LNCaP clone FGC (cell line): ENCODE measurements at regions not wholly inside any gene's neighbourhood (a gene's known extent, or its start where the extent isn't known, plus 50 kb on each side); places are given as distances from the start of the nearest gene placed in this dataset.
"Not testable (repeated sequence)": the region's sequence is repeated elsewhere in the genome, so short reads cannot be mapped to it uniquely, and the experiment has no call there.

ENCODE experiments used
- DNase-seq: peaks from one replicate; pipeline ENCODE4 v3.0.0-alpha.2; 2011; ENCODE audit warnings: low read depth
- H3K4me3 ChIP-seq: 2 replicates; pipeline ENCODE4 v1.5.1; 2011; ENCODE audit warnings: mild to moderate bottlenecking, low read depth, low read length, control low read depth
- TF ChIP-seq, protein P1 (sequence below): IDR thresholded peaks from 2 replicates; pipeline ENCODE4 v1.5.1; 2012; ENCODE audit warnings: mild to moderate bottlenecking; ENCODE audit not compliant: control insufficient read depth, insufficient read depth; ENCODE audit errors: extremely low read depth

DNA sequence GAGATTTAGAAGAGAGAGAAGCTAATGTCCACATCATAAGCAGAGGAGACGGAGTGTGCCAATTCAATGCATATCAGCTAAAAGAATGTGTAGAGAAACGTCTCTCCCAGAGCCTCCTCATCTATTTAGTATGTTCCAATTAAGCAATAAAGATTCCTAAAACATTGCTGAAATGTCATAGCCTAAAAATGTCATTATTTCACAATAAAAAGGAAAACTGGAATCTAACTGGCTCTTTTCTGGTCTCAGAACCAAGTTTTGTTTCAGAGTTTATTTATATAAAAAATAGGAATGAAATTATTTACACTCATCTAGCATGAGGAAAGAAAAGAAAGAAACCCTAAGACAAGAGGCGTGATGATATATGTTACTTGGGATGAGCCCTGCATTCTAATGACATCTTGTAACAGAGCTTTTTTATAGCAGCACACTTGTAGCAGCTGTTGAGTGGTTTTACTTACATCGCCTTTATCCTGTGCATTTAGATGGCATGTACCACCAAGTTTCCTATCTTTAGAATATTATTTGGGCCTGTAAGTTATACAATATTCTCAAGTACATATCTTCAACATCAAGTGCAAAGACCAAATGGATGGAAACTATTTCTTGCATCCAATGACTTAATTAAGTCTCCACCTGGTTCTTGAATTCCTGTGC lies 266.3 kb upstream of the PRKD1 start:
- H3K4me3 ChIP-seq: no peak overlapping the region
- DNase-seq: no peak
- TF ChIP-seq, protein P1, sequence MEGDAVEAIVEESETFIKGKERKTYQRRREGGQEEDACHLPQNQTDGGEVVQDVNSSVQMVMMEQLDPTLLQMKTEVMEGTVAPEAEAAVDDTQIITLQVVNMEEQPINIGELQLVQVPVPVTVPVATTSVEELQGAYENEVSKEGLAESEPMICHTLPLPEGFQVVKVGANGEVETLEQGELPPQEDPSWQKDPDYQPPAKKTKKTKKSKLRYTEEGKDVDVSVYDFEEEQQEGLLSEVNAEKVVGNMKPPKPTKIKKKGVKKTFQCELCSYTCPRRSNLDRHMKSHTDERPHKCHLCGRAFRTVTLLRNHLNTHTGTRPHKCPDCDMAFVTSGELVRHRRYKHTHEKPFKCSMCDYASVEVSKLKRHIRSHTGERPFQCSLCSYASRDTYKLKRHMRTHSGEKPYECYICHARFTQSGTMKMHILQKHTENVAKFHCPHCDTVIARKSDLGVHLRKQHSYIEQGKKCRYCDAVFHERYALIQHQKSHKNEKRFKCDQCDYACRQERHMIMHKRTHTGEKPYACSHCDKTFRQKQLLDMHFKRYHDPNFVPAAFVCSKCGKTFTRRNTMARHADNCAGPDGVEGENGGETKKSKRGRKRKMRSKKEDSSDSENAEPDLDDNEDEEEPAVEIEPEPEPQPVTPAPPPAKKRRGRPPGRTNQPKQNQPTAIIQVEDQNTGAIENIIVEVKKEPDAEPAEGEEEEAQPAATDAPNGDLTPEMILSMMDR: no peak

DNA sequence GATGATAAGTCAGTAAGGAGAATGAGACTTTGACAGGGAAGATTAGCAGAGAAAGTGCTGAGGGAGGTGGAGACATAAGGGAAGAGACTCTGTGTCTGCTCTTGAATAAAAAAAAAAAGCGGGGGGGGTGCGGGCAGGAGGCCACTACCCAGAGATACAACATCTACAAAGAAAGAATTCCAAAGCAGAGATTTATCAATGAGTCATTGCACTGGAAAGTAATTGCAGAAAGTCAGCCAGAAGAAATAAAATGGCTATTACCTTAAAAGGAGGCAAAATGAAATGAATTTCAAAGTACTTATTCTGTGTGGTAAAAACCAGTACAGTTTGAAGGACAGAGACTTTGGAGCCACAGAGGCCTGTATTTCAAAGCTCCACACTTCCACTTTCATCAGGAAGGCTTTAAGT lies 267.1 kb upstream of the PRKD1 start:
- no peak overlapping the region for H3K4me3 ChIP-seq
- TF ChIP-seq, protein P1: no peak
- no peak for DNase-seq

DNA sequence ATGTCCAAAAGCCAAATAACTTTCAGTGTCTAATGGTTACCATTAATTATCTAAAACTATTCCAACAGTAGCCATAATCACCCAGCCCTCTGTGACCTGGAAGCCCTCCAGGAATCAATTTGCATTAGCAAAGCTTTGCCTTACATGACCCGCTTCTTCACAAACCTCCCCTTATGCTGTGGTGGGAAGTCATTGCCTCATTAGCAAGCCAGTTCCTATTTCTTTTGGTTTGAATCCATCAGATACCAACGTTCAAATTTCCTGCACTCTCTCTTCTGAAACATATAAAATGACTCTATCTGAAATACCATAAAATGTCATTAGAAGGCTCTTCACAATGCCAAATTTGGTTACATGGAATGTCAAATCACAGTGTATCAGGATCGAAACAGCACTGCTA lies 268.3 kb upstream of the PRKD1 start:
- no peak overlapping the region for H3K4me3 ChIP-seq
- TF ChIP-seq, protein P1: no peak
- DNase-seq: no peak

DNA sequence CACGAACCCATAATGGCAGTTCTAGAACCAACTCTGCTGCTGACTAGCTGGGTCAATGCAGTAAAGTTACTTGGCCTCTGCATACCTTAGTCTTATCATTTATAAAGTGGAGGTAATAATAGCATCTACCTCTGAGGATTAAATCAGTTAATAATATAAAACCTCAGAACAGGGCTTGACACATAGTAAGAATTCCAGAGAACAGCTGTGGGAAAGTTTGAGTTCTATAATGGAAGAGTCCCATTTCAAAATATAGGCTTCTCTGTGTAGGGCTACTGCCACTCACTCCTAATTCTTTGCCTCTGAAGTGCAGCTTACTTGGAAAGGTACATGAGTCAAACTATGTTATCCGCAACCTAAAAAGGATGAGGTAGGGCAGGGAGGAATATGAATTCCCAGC lies 269.2 kb upstream of the PRKD1 start:
- H3K4me3 ChIP-seq: no peak overlapping the region
- no peak for DNase-seq
- TF ChIP-seq, protein P1: no peak

DNA sequence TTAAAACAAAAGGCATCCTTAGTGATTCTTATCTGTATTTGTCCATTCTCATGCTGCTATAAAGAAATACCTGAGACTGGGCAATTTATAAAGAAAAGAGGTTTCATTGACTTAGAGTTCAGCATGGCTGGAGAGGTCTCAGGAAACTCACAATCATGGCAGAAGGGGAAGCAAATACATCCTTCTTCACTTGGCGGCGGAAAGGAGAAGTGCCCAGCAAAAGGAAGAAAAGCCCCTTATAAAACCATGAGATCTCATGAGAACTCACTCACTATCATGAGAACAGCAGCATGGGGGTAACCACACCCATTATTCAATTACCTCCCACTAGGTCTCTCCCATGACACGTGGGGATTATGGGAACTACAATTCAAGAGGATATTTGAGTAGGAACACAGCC lies 271.1 kb upstream of the PRKD1 start:
- not testable (repeated sequence) for DNase-seq, H3K4me3 ChIP-seq

DNA sequence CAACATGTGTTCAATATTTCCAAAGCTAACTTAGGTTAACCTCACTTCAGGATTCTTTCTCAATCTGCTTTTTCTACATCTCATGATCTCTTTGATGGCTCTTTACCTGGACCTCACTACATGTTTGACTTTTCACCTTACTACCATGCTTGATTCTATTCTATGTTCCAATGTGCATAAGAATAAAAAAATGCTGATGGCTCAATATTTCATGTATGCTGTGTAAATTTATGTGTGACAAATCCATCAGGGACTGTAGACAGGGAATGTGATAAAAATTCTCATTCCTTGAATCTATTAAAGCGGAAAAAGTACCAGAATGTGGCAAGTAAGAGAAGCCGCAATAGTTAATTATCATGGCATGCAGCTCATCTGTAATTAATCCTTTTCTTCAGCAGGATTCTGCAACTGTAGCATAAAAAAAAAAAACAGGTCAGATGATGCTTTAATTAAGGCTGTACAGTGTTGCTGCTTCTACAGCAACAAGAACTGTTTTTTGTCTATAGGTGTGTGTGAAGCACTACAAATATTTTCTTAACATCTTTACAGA lies 276.9 kb upstream of the PRKD1 start:
- TF ChIP-seq, protein P1: no peak
- no peak overlapping the region for H3K4me3 ChIP-seq
- no peak for DNase-seq

DNA sequence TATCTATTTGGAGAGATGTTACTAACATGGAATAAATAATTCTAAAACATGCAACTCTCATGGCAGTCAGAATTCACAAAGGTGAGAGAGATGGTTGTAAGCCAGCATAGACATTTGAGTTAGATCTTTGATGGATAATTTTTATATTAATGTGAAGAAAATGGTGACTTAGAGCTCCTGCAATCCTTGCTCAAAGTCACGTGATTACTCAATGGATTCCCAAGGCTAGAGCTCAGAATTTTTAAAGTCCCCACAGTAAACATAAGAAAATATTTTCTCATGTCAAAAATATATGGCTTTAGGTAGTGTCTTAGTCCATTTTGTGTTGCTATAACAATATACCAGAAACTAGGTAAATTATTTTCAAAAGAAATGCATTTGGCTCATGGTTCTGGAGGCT lies 281.5 kb upstream of the PRKD1 start:
- TF ChIP-seq, protein P1: no peak
- DNase-seq: no peak
- H3K4me3 ChIP-seq: no peak overlapping the region
